Psoas muscle (tissue), 7 donors: ENCODE measurements at regions not wholly inside any gene's neighbourhood (a gene's known extent, or its start where the extent isn't known, plus 50 kb on each side); places are given as distances from the start of the nearest gene placed in this dataset.

ENCODE experiments used
- ATAC-seq, 4 donors: fragments of 200-7000 bp; cut with Tn5 transposase; one replicate each; pipeline ENCODE4 v1.9.1; 2020; ENCODE audit warnings: moderate library complexity in 3 of 4, mild to moderate bottlenecking in 2 of 4
- DNase-seq, 2 donors: peaks; one replicate each; pipeline ENCODE4 v3.0.0-alpha.2; 2020
- H3K27ac ChIP-seq: fragments of 200-600 bp; one replicate; pipeline ENCODE4 v1.8.0; 2022
- H3K27me3 ChIP-seq, 3 donors: fragments of 200-600 bp in 1 of 3; one replicate each; pipeline versions ENCODE4 v1.6.1 to v1.8.0; 2013 to 2022; ENCODE audit warnings: low read length in 2 of 3, mild to moderate bottlenecking in 2 of 3, moderate library complexity in 1 of 3; ENCODE audit not compliant: insufficient read depth in 3 of 3
- H3K36me3 ChIP-seq, 2 donors: fragments of 200-600 bp in 1 of 2; one replicate each; pipeline versions ENCODE4 v1.6.1 to v1.8.0; 2013 to 2022; ENCODE audit warnings: low read depth in 1 of 2, mild to moderate bottlenecking in 1 of 2, moderate library complexity in 1 of 2; ENCODE audit not compliant: insufficient read depth in 1 of 2
- H3K4me1 ChIP-seq: fragments of 200-600 bp; one replicate; pipeline ENCODE4 v1.8.0; 2022
- H3K4me3 ChIP-seq: fragments of 200-600 bp; one replicate; pipeline ENCODE4 v1.8.0; 2022; ENCODE audit warnings: mild to moderate bottlenecking
- H3K9me3 ChIP-seq: fragments of 200-600 bp; one replicate; pipeline ENCODE4 v1.8.0; 2022
- CTCF ChIP-seq: fragments of 200-600 bp; IDR thresholded peaks from one replicate; pipeline ENCODE4 v1.8.0; 2022; ENCODE audit warnings: antibody characterized with exemption
- WGBS, 3 donors: extraction: QIAGEN DNeasy Blood & Tissue Kit; methylation state at CpG; one replicate each; pipeline versions ENCODE4 v1.1.6 to v1.1.7; 2013; 5-methylcytosine and 5-hydroxymethylcytosine counted together
- intact Hi-C, 2 donors: fragments of 100-400 bp; cut with DNase I; formaldehyde crosslinking; loops; one replicate each; pipeline versions ENCODE4 v1.11.0 to v1.14.2; 2022
- donor health status: healthy with polysubstance abuse.
- donor health status: DM: no; HTN: no; CAD: no; lungs with moderate emphysema.
- donor health status: Bipolar disorder and iron deficiency.
- donor health status: healthy.
- donor health status: DM: yes; HTN: yes; CAD: no.
- donor health status: DM: no; HTN: no; CAD: no.
- donor health status: DM: yes; HTN: yes; CAD: no.

GRCh38 chr2:177072090-177072489 lies 140.5 kb upstream of the HNRNPA3 start:
- ATAC-seq (no peak), DNase-seq (no peak)
- H3K36me3 ChIP-seq: no peaks in the 10 kb centered on the region
- intact Hi-C loops: no loop called here
- H3K4me3 ChIP-seq: no peak overlapping the region
- no peak overlapping the region for H3K27ac ChIP-seq
- H3K27me3 ChIP-seq: peaks cover 0 to 7% (median 2%) of the 10 kb centered on the region in 3 donors
- no peaks in the 10 kb centered on the region for H3K4me1 ChIP-seq
- WGBS, 3 donors: 57 to 63% (median 63%) methylated on average over 2 of the region's 2 CpGs
- H3K9me3 ChIP-seq: no peaks in the 10 kb centered on the region
- no peak for TF ChIP-seq CTCF

- no peak overlapping the region for H3K4me3 ChIP-seq
- H3K4me1 ChIP-seq: no peaks in the 10 kb centered on the region
- no peaks in the 10 kb centered on the region for H3K36me3 ChIP-seq
- DNase-seq: no peak
- TF ChIP-seq CTCF: no peak
- intact Hi-C loops: no loop called here
- H3K9me3 ChIP-seq: no peaks in the 10 kb centered on the region
- no peak overlapping the region for H3K27ac ChIP-seq
- no peak for ATAC-seq
- peaks cover 0 to 7% (median 2%) of the 10 kb centered on the region in 3 donors for H3K27me3 ChIP-seq
These were observed 139.0 kb upstream of the HNRNPA3 start for GRCh38 chr2:177073611-177074010.

- ATAC-seq: no peak
- no peak for DNase-seq
- intact Hi-C loops: no loop called here
- Histone ChIP-seq H3K36me3 (no peaks in the 10 kb centered on the region), H3K27me3 (peaks cover 0 to 7% (median 2%) of the 10 kb centered on the region in 3 donors), H3K4me3 (no peak overlapping the region), H3K27ac (no peak overlapping the region), H3K4me1 (no peaks in the 10 kb centered on the region), H3K9me3 (no peaks in the 10 kb centered on the region)
- TF ChIP-seq CTCF: no peak
- WGBS, 3 donors: 64 to 73% (median 67%) methylated on average over 5 of the region's 5 CpGs
These were observed 138.4 kb upstream of the HNRNPA3 start for GRCh38 chr2:177074099-177074710.

GRCh38 chr2:177075254-177075653 lies 137.3 kb upstream of the HNRNPA3 start:
- H3K36me3 ChIP-seq: no peaks in the 10 kb centered on the region
- no peak for TF ChIP-seq CTCF
- no peak overlapping the region for H3K27ac ChIP-seq
- H3K27me3 ChIP-seq: peaks cover 0 to 7% (median 2%) of the 10 kb centered on the region in 3 donors
- DNase-seq (no peak), ATAC-seq (no peak)
- no peaks in the 10 kb centered on the region for H3K4me1 ChIP-seq
- intact Hi-C loops: no loop called here
- WGBS, 3 donors: 21 to 40% (median 24%) methylated on average over 3 of the region's 3 CpGs
- no peaks in the 10 kb centered on the region for H3K9me3 ChIP-seq
- no peak overlapping the region for H3K4me3 ChIP-seq

GRCh38 chr2:177076636-177077179 lies 135.9 kb upstream of the HNRNPA3 start:
- no peak for DNase-seq
- WGBS, 3 donors: 77 to 82% (median 80%) methylated on average over 4 of the region's 4 CpGs

More at GRCh38 chr2:177076636-177077179, 135.9 kb upstream of the HNRNPA3 start:
- H3K4me3 ChIP-seq: no peak overlapping the region
- intact Hi-C loops: no loop called here
- H3K27ac ChIP-seq: no peak overlapping the region
- no peaks in the 10 kb centered on the region for H3K4me1 ChIP-seq
- TF ChIP-seq CTCF: no peak
- no peaks in the 10 kb centered on the region for H3K36me3 ChIP-seq
- peaks cover 0 to 7% (median 2%) of the 10 kb centered on the region in 3 donors for H3K27me3 ChIP-seq
- ATAC-seq: no peak
- no peaks in the 10 kb centered on the region for H3K9me3 ChIP-seq
